ENCODE measurements at regions not wholly inside any gene's neighbourhood (a gene's known extent, or its start where the extent isn't known, plus 50 kb on each side); places are given as distances from the start of the nearest gene placed in this dataset.
"Not testable (repeated sequence)": the region's sequence is repeated elsewhere in the genome, so short reads cannot be mapped to it uniquely, and the experiment has no call there.

DNA sequence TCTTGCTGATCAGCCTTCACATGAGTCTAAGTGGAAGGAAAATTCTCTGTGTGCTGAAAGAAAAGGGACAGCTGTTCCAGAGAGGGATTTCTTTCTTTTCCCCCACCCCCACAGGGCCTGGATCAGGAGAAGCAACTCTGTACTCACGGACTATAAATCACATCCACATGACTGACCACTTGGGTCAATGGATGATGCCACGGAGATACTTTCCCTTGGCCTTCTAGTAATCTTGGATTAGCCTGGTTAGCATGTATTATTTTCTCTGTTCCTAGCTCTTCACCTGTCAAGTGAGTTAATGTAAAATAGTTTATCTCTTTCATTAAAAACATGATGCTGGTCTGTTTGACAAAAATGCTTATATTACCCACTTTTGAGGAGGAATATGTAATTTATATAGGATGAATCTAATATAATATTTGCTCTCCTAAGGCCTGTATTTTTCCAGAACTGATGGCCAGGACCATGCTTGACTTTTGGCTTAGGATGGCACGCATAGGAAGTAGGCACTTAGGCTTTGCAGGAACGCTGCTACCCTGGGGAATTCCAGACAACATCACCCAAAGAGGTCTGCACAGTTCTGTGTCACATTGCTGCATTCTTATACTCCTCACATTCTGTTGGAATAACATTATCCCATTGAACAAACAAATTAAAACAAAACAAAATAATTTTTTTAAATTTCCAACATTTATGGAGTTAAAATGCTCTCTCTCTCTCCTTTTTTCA, 892.1 kb downstream of the TLE1 start:
- no peak for DNase-seq

- DNase-seq, result no peak
Measured at GRCh38 chr9:80796632-80797031, 892.7 kb downstream of the TLE1 start.

GRCh38 chr9:80794197-80794596, 895.1 kb downstream of the TLE1 start:
- no peak for DNase-seq

DNA sequence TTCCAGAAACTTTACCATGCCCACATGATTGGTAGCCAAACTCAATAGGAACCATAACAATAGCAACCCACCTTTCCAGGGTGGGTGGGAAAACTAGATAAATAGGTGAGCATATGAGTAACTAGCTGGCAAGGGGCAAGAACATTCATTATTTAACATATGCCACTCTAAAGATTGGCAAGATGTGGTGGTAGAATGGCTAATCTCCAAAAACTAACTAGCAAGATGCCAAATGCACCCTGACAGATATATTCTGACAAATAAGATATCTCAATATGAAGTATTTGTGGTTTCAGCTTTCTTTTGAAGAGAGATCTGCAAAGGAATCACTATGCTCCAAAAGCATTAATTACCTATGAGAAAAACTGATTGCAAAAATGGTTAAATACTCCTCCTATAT, 895.6 kb downstream of the TLE1 start:
- no peak for DNase-seq

DNA sequence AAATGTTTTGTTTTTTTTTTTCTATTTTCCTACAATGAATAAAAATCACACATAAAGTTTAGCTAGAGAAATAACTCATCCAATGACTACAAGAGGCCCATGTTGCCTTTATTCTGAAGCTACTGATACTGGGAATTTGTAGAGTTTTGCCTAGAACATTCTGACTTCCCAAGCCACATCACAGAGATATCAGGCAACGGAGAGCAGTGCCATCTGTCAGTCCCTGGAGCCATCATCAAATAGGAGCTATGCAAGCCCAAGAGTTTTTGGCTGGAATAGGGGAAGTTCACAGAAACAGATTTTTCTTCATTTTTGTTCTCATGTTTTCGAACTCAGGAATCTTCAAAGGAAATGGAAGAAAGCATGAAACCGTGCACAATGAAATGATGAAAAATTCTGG, 896.6 kb downstream of the TLE1 start:
- no peak for DNase-seq

- no peak for DNase-seq
Measured at GRCh38 chr9:80791836-80792235, 897.5 kb downstream of the TLE1 start.

- no peak for DNase-seq
Measured at GRCh38 chr9:80790764-80791163, 898.6 kb downstream of the TLE1 start.

- no peak for DNase-seq
Measured at GRCh38 chr9:80789831-80790230, 899.5 kb downstream of the TLE1 start.

DNA sequence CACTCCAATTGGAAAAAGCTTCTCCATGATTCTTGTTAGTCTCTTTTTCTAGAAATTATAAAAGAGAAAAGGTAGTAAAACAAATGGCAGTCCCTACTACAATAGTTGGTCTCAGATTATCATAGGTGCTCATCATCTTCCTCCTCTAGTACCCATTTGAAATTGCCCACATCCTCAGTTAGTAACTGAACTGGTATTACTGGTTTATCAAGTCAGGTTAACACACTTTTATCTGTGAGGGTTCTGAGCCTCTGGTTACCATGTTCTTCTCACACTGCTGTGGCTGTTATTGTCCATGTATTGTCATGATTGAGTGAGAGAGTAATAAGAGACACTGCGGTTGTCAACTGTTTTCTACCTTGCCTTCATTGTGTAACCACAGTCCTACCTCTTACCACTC, 901.7 kb downstream of the TLE1 start:
- no peak for DNase-seq

- no peak for DNase-seq
Measured at GRCh38 chr9:80784647-80785046, 904.7 kb downstream of the TLE1 start.

- DNase-seq, result no peak
Measured at GRCh38 chr9:80775971-80776370, 913.4 kb downstream of the TLE1 start.

DNA sequence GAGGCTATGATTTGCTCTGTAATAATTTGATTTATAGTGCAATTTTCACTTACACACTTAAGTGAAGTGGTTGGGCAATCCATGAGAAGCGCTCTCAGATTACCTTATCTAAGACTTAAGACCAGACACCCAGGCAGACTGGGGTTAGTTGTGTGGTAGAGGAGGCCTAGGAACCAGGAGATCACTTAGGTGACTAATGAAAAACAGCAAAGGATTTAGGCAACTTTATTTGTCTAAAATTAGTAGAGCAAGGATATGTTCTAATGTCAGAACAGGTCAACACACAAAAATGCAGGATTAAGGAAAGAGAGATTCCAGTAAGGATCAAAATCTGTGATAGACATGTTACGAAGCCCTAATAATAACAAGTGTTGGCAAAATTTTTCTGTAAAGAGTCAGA, 913.8 kb downstream of the TLE1 start:
- DNase-seq, result no peak

- no peak for DNase-seq
Measured at GRCh38 chr9:80771555-80772347, 917.6 kb downstream of the TLE1 start.

GRCh38 chr9:80763536-80763935, 925.8 kb downstream of the TLE1 start:
- no peak for DNase-seq

- no peak for DNase-seq
Measured at GRCh38 chr9:80755586-80755985, 933.8 kb downstream of the TLE1 start.

DNA sequence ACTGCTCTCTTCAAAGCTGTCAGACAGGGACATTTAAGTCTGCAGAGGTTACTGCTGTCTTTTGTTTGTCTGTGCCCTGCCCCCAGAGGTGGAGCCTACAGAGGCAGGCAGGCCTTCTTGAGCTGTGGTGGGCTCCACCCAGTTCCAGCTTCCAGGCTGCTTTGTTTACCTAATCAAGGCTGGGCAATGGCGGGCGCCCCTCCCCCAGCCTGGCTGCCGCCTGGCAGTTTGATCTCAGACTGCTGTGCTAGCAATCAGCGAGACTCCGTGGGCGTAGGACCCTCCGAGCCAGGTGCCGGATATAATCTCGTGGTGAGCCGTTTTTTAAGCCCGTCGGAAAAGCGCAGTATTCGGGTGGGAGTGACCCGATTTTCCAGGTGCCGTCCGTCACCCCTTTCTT, 942.3 kb downstream of the TLE1 start:
- not testable (repeated sequence) for DNase-seq

- DNase-seq, result no peak
Measured at GRCh38 chr9:80732506-80732905, 956.8 kb downstream of the TLE1 start.

DNA sequence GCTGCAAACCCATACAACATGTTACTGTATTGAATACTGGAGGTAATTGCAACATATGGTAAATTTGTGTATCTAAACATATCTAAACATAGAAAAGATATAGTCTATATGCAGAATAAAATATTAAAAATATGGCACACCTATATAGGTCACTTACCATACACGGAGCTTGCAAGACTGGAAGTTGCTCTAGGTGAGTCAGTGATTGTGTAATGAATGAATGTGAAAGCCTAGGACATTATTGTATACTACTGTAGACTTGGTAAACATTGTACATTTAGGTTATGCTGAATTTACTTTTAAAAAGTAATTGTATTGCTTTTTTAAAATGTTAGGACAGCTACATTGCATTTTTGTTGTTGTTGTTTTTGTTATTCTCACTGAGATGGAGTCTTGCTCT, 968.8 kb downstream of the TLE1 start:
- DNase-seq, result no peak

DNA sequence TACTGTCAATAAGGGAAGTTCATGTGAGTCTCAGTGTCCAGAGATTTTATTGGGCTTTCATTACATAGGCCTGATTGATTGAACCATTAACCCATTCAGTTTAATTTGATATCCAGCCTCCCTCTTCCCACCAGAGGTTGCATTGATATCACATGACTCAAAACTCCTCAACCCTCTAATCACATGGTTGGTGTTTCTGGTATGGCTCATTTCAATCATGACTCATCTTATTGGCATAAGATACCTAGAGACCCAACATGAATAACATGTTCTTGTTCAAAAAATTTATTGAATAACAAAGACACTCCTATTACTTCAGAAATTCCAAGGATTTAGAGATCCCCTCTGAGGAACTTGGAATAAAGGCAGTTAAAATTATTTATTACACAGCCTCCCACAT, 982.2 kb downstream of the TLE1 start:
- no peak for DNase-seq

- DNase-seq, result no peak
Measured at GRCh38 chr9:80701061-80701460, 988.3 kb downstream of the TLE1 start.

DNA sequence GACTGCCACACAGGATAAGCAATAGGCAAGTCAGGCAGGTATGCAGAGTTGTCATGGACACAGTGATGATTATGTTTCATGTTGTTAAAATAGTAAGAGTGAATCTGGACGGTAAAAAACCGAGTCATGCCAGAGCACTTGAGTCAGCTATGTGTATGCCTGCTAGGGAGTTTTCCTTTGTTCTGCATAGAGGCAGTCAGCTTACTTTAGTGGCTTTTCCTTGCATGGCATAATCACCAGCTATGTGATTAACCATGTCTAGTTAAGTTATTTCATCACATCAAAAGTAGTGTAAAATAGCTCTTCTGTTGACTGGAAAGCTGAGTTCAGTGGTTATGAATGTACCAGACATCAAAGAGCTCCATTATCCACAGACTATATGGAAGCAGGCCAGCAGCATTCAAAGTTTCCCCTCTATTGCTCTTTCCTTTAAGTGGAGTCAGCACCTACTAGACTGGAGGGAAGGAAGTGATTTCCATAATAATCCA, 989.8 kb downstream of the TLE1 start:
- DNase-seq, result no peak

GRCh38 chr9:80698725-80699410, 990.5 kb downstream of the TLE1 start:
- DNase-seq, result no peak

DNA sequence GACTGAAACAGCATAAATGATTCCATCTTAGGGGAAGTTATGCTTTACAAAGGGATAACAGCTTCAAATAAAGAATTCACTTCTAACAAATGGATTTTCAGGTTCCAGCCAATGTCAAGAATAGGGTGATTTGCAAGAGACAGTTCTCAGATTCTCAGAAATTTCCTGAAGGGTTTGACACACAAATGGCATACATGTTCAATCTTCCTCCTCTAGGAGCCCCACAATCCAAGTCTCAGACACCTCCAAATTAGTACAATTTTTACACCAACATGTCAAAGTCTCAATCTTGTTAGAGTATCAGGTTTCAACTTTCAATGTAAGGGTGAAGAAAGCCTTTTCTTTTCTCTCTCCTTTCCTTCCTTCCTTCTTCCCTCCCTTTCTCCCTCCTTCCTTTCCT, 996.6 kb downstream of the TLE1 start:
- DNase-seq, result no peak

DNA sequence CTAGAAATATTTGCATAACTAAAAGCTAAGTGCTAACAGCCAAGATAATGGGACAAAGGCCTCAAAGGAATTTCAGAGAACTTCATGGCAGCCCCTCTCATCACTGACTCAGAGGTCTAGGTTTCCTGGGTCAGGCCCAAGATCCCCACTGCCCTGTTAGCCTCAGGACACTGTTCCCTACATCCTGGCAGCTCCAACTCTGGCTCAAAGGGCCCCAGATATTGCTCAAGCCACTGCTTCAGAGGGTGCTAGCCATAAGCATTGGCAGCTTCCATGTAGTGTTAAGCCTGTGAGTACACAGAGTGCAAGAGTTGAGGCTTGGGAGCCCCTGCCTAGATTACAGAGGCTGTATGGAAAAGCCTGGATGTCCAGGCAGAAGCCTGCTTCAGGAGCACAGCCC, 998.1 kb downstream of the TLE1 start:
- DNase-seq, result no peak
